ENCODE measurements at regions not wholly inside any gene's neighbourhood (a gene's known extent, or its start where the extent isn't known, plus 50 kb on each side); places are given as distances from the start of the nearest gene placed in this dataset.

- no peak for TF ChIP-seq CTCF (conservative IDR thresholded peaks at IDR 0.05)
- no peak overlapping the region for H3K27ac ChIP-seq
Measured at GRCh38 chr15:57849317-57849716, 142.8 kb downstream of the POLR2M start.

- no peak for TF ChIP-seq CTCF (conservative IDR thresholded peaks at IDR 0.05)
- no peak overlapping the region for H3K27ac ChIP-seq
Measured at GRCh38 chr15:57854531-57854930, 148.0 kb downstream of the POLR2M start.

GRCh38 chr15:57857871-57858270 lies 151.4 kb downstream of the POLR2M start:
- TF ChIP-seq CTCF (conservative IDR thresholded peaks at IDR 0.05), result no peak
- H3K27ac ChIP-seq, result no peak overlapping the region

- no peak for TF ChIP-seq CTCF (conservative IDR thresholded peaks at IDR 0.05)
- no peak overlapping the region for H3K27ac ChIP-seq
Measured at GRCh38 chr15:57859130-57859685, 152.7 kb downstream of the POLR2M start.

- TF ChIP-seq CTCF (conservative IDR thresholded peaks at IDR 0.05), result peak; percentile 86
- no peak overlapping the region for H3K27ac ChIP-seq
Measured at GRCh38 chr15:57861034-57861638, 154.6 kb downstream of the POLR2M start.

GRCh38 chr15:57861815-57862586 lies 155.5 kb downstream of the POLR2M start:
- no peak for TF ChIP-seq CTCF (conservative IDR thresholded peaks at IDR 0.05)
- H3K27ac ChIP-seq, result no peak overlapping the region

- no peak for TF ChIP-seq CTCF (conservative IDR thresholded peaks at IDR 0.05)
- no peak overlapping the region for H3K27ac ChIP-seq
Measured at GRCh38 chr15:57862761-57863160, 156.2 kb downstream of the POLR2M start.

All from VCaP (cell line).